HCT116 (cell line): ENCODE measurements at regions not wholly inside any gene's neighbourhood (a gene's known extent, or its start where the extent isn't known, plus 50 kb on each side); places are given as distances from the start of the nearest gene placed in this dataset.

Experiments used
- ATAC-seq: fragments of 200-7000 bp; cut with Tn5 transposase; 2 replicates; pipeline ENCODE4 v1.9.1; 2020; ENCODE audit warnings: mild to moderate bottlenecking, moderate library complexity
- BruUV-seq: library from RNA; stranded (reverse); fragments of 400-500 nt; replicated peaks from 2 replicates; lab custom pipeline; 2021; lab: Mats Ljungman, UMichigan
- CTCF ChIA-PET: fragments of 300-600 bp; sonication (Branson Sonifier 250); formaldehyde crosslinking; loops from one replicate; lab custom pipeline; 2021; ENCODE audit warnings: antibody characterized with exemption; lab: Charles Lee
- POLR2A ChIA-PET: fragments of 300-600, 350-600 bp; sonication (Branson Sonifier 250); formaldehyde crosslinking; loops from one replicate; lab custom pipeline; 2021; ENCODE audit warnings: antibody characterized with exemption; lab: Charles Lee
- RAD21 ChIA-PET, 2 experiments: fragments of 300-600 bp; sonication (Branson Sonifier 250); formaldehyde crosslinking; loops; one replicate each; lab custom pipeline; 2023; ENCODE audit warnings: low total read pairs in 2 of 2; ENCODE audit not compliant: uncharacterized antibody in 2 of 2, unreplicated experiment in 2 of 2, low non-redundant PET in 1 of 2; lab: Charles Lee
- DNase-seq: peaks from one replicate; pipeline ENCODE4 v3.0.0-alpha.2; 2010; ENCODE audit warnings: low read depth, low spot score
- H2AFZ ChIP-seq: fragments of 200-600 bp; shearing (Covaris generic), sonication (generic); 2 replicates; pipeline ENCODE4 v1.6.1; 2017; ENCODE audit warnings: low read depth, mixed run types, mixed read lengths, antibody characterized with exemption, low read length; ENCODE audit not compliant: poor library complexity, severe bottlenecking
- H3K27ac ChIP-seq: 2 replicates; pipeline ENCODE4 v1.5.1; 2012; ENCODE audit warnings: low read depth, low read length
- H3K27me3 ChIP-seq: fragments of 200-600 bp; sonication (generic); 2 replicates; pipeline ENCODE4 v1.6.1; 2016; ENCODE audit warnings: mixed run types, low read length, mixed read lengths; ENCODE audit not compliant: insufficient read depth
- H3K36me3 ChIP-seq, 2 experiments: fragments of 200-500 bp in 1 of 2; fragments of 200-600 bp in 1 of 2; sonication (Bioruptor generic) in 1 of 2; sonication (generic) in 1 of 2; 2 replicates each; pipeline versions ENCODE4 v1.5.1 to v1.6.1; 2014 to 2016; ENCODE audit warnings: low read length in 2 of 2, inconsistent platforms in 1 of 2, mixed read lengths in 1 of 2, mixed run types in 1 of 2; ENCODE audit not compliant: insufficient read depth in 2 of 2, control insufficient read depth in 1 of 2
- H3K4me1 ChIP-seq, 2 experiments: fragments of 200-600 bp in 1 of 2; sonication (generic) in 1 of 2; 2 replicates each; pipeline versions ENCODE4 v1.5.1 to v1.6.1; 2012 to 2017; ENCODE audit warnings: low read length in 2 of 2, inconsistent platforms in 1 of 2, mild to moderate bottlenecking in 1 of 2, mixed read lengths in 1 of 2, mixed run types in 1 of 2, moderate library complexity in 1 of 2; ENCODE audit not compliant: insufficient read depth in 2 of 2, control insufficient read depth in 1 of 2
- H3K4me2 ChIP-seq: fragments of 200-600 bp; sonication (generic); 2 replicates; pipeline ENCODE4 v1.6.1; 2017; ENCODE audit warnings: mixed run types, low read length, mixed read lengths
- H3K4me3 ChIP-seq, 2 experiments: fragments of 200-600 bp in 1 of 2; sonication (generic) in 1 of 2; replicated peaks in 1 of 2; 2 replicates each; pipeline ENCODE4 v1.5.1; 2011 to 2016; ENCODE audit warnings: low read length in 2 of 2, control low read depth in 1 of 2, low read depth in 1 of 2, mild to moderate bottlenecking in 1 of 2, mixed read lengths in 1 of 2, mixed run types in 1 of 2
- H3K79me2 ChIP-seq: fragments of 200-600 bp; sonication (generic); 2 replicates; pipeline ENCODE4 v1.6.1; 2017; ENCODE audit warnings: mild to moderate bottlenecking, mixed run types, low read length, moderate library complexity, mixed read lengths; ENCODE audit not compliant: insufficient read depth
- H3K9ac ChIP-seq: fragments of 200-600 bp; sonication (generic); 2 replicates; pipeline ENCODE4 v1.6.1; 2016; ENCODE audit warnings: low read length, mixed read lengths
- H3K9me2 ChIP-seq: fragments of 200-600 bp; sonication (generic), shearing (Covaris generic); 2 replicates; pipeline ENCODE4 v1.6.1; 2017; ENCODE audit warnings: mixed run types, mild to moderate bottlenecking, moderate library complexity; ENCODE audit not compliant: insufficient read depth
- H3K9me3 ChIP-seq, 2 experiments: fragments of 200-500 bp in 1 of 2; fragments of 200-600 bp in 1 of 2; sonication (Bioruptor generic) in 1 of 2; sonication (generic) in 1 of 2; 2 replicates each; pipeline ENCODE4 v1.6.1; 2014 to 2017; ENCODE audit warnings: low read length in 2 of 2, mixed read lengths in 2 of 2, inconsistent platforms in 1 of 2, low read depth in 1 of 2, mild to moderate bottlenecking in 1 of 2, mixed run types in 1 of 2, moderate library complexity in 1 of 2; ENCODE audit not compliant: control insufficient read depth in 1 of 2, insufficient read depth in 1 of 2
- H4K20me1 ChIP-seq: fragments of 200-600 bp; sonication (generic), shearing (Covaris generic); 2 replicates; pipeline ENCODE4 v1.6.1; 2017; ENCODE audit warnings: mixed run types, mild to moderate bottlenecking, moderate library complexity; ENCODE audit not compliant: insufficient read depth
- ATF3 ChIP-seq: IDR thresholded peaks from 2 replicates; pipeline ENCODE4 v1.6.1; 2012
- CBX3 ChIP-seq: IDR thresholded peaks from 2 replicates; pipeline ENCODE4 v1.6.1; 2012; ENCODE audit warnings: low read depth
- CEBPB ChIP-seq: IDR thresholded peaks from 2 replicates; pipeline ENCODE4 v1.6.1; 2012; ENCODE audit warnings: low read depth
- CTCF ChIP-seq, 3 experiments: fragments of 200-600 bp in 1 of 3; sonication (generic) in 1 of 3; IDR thresholded peaks in 2 of 3; conservative IDR thresholded peaks in 1 of 3; 2 replicates each; pipeline ENCODE4 v1.5.1; 2012 to 2017; ENCODE audit warnings: low read depth in 2 of 3, low read length in 2 of 3, antibody characterized with exemption in 1 of 3, borderline replicate concordance in 1 of 3, control low read depth in 1 of 3, mild to moderate bottlenecking in 1 of 3, mixed read lengths in 1 of 3, mixed run types in 1 of 3, moderate library complexity in 1 of 3; ENCODE audit not compliant: insufficient read depth in 1 of 3
- EGR1 ChIP-seq: IDR thresholded peaks from 2 replicates; pipeline ENCODE4 v1.6.1; 2012; ENCODE audit warnings: low read depth
- ELF1 ChIP-seq: IDR thresholded peaks from 2 replicates; pipeline ENCODE4 v1.6.1; 2012; ENCODE audit warnings: low read depth, borderline replicate concordance
- EZH2 ChIP-seq: fragments of 200-600 bp; sonication (generic); IDR thresholded peaks from 2 replicates; pipeline ENCODE4 v1.6.1; 2017; ENCODE audit warnings: antibody characterized with exemption, mixed run types
- EZH2phosphoT487 ChIP-seq: fragments of 200-600 bp; IDR thresholded peaks from 2 replicates; pipeline ENCODE4 v1.6.1; 2018; ENCODE audit warnings: antibody characterized with exemption, borderline replicate concordance
- FOSL1 ChIP-seq: IDR thresholded peaks from 2 replicates; pipeline ENCODE4 v1.6.1; 2012; ENCODE audit warnings: low read depth
- JUND ChIP-seq: IDR thresholded peaks from 2 replicates; pipeline ENCODE4 v1.6.1; 2012
- MAX ChIP-seq: IDR thresholded peaks from 2 replicates; pipeline ENCODE4 v1.6.1; 2012
- POLR2A ChIP-seq: IDR thresholded peaks from 2 replicates; pipeline ENCODE4 v1.7.0; 2011; ENCODE audit warnings: borderline replicate concordance; ENCODE audit not compliant: insufficient read depth, insufficient read length; ENCODE audit errors: extremely low read depth
- POLR2AphosphoS5 ChIP-seq: IDR thresholded peaks from 2 replicates; pipeline ENCODE4 v1.6.1; 2011; ENCODE audit warnings: mild to moderate bottlenecking, low read depth, low read length, moderate library complexity
- RAD21 ChIP-seq: IDR thresholded peaks from 2 replicates; pipeline ENCODE4 v1.6.1; 2012; ENCODE audit warnings: low read depth, mild to moderate bottlenecking
- SP1 ChIP-seq: IDR thresholded peaks from 2 replicates; pipeline ENCODE4 v1.6.1; 2012; ENCODE audit warnings: low read depth
- TCF7L2 ChIP-seq: IDR thresholded peaks from 2 replicates; pipeline ENCODE4 v1.7.0; 2011; ENCODE audit warnings: borderline replicate concordance, inconsistent platforms; ENCODE audit not compliant: insufficient read depth, insufficient read length; ENCODE audit errors: extremely low read depth
- YY1 ChIP-seq: IDR thresholded peaks from 2 replicates; pipeline ENCODE4 v1.6.1; 2011; ENCODE audit warnings: low read length, low read depth, moderate library complexity, mild to moderate bottlenecking; ENCODE audit not compliant: insufficient replicate concordance; ENCODE audit errors: extremely low read depth
- ZFX ChIP-seq: fragments of 450-650 bp; IDR thresholded peaks from 2 replicates; pipeline ENCODE4 v1.6.1; 2017
- ZNF274 ChIP-seq: fragments of 200-500 bp; sonication (Bioruptor generic); IDR thresholded peaks from 2 replicates; pipeline ENCODE4 v1.6.1; 2014; ENCODE audit warnings: mild to moderate bottlenecking, low read depth, low read length, inconsistent platforms
- intact Hi-C: fragments of 100-400 bp; cut with micrococcal nuclease; formaldehyde crosslinking; loops from 2 replicates; pipeline ENCODE4 v1.10.0; 2022
- TF ChIP-seq, protein P1 (sequence below): IDR thresholded peaks from 2 replicates; pipeline ENCODE4 v1.6.1; 2012; ENCODE audit warnings: low read depth

GRCh38 chr5:116766470-116766947 lies 191.9 kb upstream of the SEMA6A start (continued):
- no peak for TF ChIP-seq ZFX
- no peak for TF ChIP-seq MAX

DNA sequence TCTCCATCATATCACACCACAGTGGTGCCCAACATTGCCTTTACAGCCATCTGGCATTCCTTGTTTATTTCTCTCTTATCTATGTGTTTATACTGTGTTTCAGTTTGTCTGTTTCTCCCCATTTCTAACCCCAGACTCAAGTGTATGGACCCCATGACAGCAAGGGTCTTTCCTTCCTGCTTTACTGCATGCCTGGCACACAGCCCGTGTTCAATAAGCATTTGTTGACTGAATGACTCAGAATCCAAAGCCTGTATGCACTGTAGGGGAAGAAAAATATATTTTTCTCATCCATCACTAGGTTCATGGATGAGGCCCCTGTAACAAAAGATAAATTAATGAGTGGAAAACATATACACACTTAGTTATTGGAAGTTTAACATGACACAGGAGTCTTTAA lies 190.8 kb upstream of the SEMA6A start:
- Histone ChIP-seq H3K4me1 (peaks cover 0 to 17% of the 10 kb centered on the region in 2 experiments; a peak in 2 of 4 replicates), H3K27ac (no peak overlapping the region)
- CTCF ChIA-PET = no interaction called here

More for the DNA sequence above, 190.8 kb upstream of the SEMA6A start:
- Histone ChIP-seq H3K36me3 (no peaks in the 10 kb centered on the region), H2AFZ (peak overlapping the region; percentile 95), H3K27me3 (no peaks in the 10 kb centered on the region), H3K79me2 (no peaks in the 10 kb centered on the region), H4K20me1 (no peaks in the 10 kb centered on the region), H3K9me2 (no peaks in the 10 kb centered on the region), H3K9me3 (no peaks in the 10 kb centered on the region), H3K9ac (no peak overlapping the region), H3K4me2 (peak overlapping the region; percentile 62), H3K4me3 (no peak overlapping the region)
- TF ChIP-seq EZH2 (no peak), FOSL1 (no peak), RAD21 (no peak), TCF7L2 (no peak), ATF3 (no peak), JUND (no peak), CBX3 (no peak), EGR1 (no peak), ELF1 (no peak), ZNF274 (no peak), ZFX (no peak), EZH2phosphoT487 (no peak), YY1 (no peak), CTCF (IDR thresholded peaks at IDR 0.05 in 2 of 3, conservative IDR thresholded peaks at IDR 0.05 in 1 of 3; ENCODE audit: borderline replicate concordance in 1 of 3, insufficient read depth in 1 of 3, low read depth in 2 of 3, low read length in 2 of 3) (no peak), POLR2AphosphoS5 (no peak), POLR2A (no peak), CEBPB (no peak), SP1 (no peak)
- TF ChIP-seq, protein P1, sequence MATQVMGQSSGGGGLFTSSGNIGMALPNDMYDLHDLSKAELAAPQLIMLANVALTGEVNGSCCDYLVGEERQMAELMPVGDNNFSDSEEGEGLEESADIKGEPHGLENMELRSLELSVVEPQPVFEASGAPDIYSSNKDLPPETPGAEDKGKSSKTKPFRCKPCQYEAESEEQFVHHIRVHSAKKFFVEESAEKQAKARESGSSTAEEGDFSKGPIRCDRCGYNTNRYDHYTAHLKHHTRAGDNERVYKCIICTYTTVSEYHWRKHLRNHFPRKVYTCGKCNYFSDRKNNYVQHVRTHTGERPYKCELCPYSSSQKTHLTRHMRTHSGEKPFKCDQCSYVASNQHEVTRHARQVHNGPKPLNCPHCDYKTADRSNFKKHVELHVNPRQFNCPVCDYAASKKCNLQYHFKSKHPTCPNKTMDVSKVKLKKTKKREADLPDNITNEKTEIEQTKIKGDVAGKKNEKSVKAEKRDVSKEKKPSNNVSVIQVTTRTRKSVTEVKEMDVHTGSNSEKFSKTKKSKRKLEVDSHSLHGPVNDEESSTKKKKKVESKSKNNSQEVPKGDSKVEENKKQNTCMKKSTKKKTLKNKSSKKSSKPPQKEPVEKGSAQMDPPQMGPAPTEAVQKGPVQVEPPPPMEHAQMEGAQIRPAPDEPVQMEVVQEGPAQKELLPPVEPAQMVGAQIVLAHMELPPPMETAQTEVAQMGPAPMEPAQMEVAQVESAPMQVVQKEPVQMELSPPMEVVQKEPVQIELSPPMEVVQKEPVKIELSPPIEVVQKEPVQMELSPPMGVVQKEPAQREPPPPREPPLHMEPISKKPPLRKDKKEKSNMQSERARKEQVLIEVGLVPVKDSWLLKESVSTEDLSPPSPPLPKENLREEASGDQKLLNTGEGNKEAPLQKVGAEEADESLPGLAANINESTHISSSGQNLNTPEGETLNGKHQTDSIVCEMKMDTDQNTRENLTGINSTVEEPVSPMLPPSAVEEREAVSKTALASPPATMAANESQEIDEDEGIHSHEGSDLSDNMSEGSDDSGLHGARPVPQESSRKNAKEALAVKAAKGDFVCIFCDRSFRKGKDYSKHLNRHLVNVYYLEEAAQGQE = no peak
- RAD21 ChIA-PET = no interaction called here
- POLR2A ChIA-PET = no interaction called here
- ATAC-seq (no peak), DNase-seq (no peak)
- BruUV-seq = no TSS peak
- intact Hi-C loops = no loop called here
